GM11168 (cell line): ENCODE measurements at regions not wholly inside any gene's neighbourhood (a gene's known extent, or its start where the extent isn't known, plus 50 kb on each side); places are given as distances from the start of the nearest gene placed in this dataset.

ENCODE experiments used
- in situ Hi-C: fragments of 300-500 bp; cut with MboI; formaldehyde crosslinking; loops from one replicate; pipeline ENCODE4 v1.12.0; 2022; ENCODE audit warnings: low sequenced_read_pairs; ENCODE audit not compliant: unreplicated experiment

GRCh38 chr12:132397152-132397933 is 68.0 kb upstream of the GALNT9 start:
- in situ Hi-C loops, result no loop called here

DNA sequence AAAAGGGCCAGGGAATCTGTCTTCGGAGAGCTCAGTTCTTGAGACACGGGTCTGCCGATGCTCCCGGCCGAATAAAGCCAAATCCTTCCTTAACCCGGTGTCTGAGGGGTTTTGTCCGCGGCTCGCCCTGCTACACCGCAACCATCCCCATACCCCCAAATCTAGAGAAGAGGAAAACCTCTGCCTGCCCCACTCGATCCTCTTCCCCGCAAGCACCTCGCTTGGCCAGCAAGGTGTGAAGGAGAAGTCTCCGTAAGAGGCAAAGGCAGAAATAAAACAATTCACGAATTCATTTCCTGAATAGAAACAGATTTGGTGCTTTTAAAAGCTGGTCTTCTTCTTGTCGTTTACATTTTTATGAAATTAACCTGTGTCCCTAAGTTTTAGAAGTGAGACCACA is 67.3 kb upstream of the GALNT9 start:
- in situ Hi-C loops, result no loop called here

GRCh38 chr12:132395908-132396305 is 66.5 kb upstream of the GALNT9 start:
- in situ Hi-C loops, result no loop called here

DNA sequence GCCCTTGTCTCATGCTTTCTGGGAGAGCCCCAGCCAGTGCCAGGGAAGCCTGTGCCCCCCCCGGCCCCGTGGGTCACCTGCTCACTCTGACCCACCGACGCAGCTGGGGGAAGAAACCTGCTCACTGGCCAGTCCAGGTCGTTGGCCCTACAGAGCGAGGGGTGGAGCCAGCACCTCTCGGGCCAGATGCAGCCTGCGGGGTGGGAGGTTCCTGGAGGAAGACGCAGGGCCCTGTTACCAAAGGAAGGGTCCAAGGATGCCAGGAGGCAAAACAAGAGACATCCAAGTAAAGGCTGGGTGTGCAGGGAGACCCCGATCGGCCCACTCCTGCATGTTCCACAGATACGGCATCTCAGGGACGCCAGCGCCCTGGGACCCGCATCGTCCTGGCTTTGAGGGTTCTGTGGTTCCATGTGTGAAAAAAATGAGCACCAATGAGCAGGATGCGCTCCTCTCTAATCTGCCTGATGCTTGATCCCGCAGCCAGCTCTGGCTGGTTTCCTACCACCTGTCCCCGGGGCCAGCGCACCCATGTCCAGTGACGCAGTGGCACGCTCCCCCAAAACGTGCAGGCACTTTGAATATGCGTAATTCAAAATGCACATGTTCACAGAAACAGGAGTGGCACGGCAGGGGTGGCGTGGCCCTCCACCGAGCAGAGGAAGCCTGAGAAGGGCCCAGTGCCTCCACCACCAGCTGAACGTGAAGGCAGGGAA is 66.0 kb upstream of the GALNT9 start:
- in situ Hi-C loops, result no loop called here

DNA sequence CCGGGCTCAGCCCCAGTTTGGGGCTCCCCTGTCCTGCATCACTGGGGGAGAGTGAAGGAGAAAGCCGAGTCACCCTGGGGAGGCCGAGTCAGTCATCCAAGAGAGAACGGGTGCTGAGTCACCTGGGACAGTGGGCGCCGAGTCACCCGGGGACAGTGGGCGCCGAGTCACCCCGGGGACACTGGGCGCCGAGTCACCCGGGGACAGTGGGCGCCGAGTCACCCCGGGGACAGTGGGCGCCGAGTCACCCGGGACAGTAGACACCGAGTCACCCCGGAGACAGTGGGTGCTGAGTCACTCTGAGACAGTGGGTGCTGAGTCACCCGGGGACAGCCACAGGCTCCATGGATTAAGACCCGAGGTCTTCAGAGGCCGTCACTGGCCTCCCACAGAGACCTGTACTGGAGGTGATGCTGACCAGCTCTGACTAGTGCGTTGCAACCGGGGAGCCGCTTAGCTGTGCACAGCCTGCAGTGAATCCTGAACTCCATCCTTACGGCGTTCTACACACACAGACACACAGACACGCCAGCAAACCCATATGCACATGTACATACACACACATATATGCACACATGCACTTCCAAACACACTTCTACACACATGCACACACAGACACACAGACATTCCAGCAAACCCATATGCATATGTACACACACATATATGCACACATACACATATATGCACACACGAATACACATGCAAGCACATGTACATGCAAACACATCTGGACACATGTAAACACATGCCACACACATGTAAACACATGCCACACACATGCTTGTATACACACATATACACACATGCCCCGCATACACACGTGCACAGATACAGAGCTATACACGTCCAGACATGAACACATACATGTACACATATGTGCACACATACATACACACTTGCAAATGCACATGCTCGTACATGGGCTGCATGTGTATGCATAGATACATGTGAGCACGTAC is 64.9 kb upstream of the GALNT9 start:
- in situ Hi-C loops, result no loop called here

- in situ Hi-C loops, result no loop called here
These were observed 63.9 kb upstream of the GALNT9 start for GRCh38 chr12:132393245-132393795.

DNA sequence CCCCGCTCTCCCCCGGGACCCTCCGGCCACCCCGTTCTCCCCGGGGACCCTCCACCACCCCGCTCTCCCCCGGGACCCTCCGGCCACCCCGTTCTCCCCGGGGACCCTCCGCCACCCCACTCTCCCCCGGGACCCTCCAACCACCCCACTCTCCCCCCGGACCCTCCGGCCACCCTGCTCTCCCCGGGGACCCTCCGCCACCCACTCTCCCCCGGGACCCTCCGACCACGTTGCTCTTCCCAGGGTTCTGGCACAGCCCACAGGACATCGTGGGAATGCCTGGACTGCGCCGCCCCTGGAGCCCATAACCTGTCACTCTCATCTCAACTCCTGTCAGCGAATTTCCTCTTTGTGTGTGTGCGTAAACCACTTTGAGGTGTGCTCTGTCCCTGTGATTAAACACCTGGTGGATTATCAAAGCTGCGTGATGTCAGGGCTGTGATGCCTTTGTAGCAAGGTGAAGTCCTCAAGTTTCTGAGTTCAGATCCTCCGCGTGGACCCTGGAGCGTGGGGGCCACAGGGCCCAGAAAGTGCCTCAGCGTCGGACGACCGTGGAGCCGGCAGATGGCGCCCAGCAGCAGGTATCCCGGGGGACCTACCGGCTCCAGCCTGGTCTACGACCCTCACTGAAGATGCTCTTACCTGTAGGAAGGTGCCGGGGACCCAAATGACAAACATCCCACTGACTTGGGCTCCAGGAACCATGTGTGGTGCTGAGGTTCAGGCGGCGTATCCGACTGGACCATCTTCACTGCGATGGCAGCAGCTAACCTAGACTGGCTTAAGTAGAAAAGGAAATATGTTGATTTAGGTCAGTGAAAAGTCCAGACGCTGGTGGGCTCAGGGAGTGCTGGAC is 63.2 kb upstream of the GALNT9 start:
- in situ Hi-C loops, result no loop called here

DNA sequence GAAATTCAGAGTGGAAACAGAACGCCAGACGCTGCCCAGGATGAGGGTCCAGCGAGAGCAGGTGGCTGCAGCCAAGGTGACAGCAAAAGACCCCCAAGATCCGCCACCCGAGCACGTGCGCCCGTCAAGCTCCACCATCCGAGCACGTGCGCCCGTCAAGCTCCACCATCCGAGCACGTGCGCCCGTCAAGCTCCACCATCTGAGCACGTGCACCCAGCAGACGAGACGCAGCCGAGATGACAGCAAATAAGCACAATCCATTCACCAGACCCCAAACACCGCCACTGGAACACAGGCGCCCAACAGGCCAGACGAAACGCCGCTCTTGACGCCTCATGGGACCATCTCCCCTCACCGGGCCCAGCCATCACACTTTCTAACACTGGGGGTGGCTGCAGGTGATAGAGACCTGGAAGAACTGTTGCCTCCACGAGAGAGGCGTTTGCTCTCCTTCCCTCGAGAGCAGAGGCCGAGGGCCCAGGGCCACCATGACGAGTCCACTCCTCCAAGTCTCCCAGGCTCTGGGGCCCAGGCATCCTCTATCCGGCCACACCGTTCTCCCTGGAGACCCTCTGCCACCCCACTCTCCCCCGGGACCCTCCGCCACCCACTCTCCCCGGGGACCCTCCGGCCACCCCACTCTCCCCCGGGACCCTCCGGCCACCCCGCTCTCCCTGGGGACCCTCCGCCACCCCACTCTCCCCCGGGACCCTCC is 62.1 kb upstream of the GALNT9 start:
- in situ Hi-C loops, result no loop called here

GRCh38 chr12:132390287-132391076 is 61.1 kb upstream of the GALNT9 start:
- in situ Hi-C loops, result no loop called here

DNA sequence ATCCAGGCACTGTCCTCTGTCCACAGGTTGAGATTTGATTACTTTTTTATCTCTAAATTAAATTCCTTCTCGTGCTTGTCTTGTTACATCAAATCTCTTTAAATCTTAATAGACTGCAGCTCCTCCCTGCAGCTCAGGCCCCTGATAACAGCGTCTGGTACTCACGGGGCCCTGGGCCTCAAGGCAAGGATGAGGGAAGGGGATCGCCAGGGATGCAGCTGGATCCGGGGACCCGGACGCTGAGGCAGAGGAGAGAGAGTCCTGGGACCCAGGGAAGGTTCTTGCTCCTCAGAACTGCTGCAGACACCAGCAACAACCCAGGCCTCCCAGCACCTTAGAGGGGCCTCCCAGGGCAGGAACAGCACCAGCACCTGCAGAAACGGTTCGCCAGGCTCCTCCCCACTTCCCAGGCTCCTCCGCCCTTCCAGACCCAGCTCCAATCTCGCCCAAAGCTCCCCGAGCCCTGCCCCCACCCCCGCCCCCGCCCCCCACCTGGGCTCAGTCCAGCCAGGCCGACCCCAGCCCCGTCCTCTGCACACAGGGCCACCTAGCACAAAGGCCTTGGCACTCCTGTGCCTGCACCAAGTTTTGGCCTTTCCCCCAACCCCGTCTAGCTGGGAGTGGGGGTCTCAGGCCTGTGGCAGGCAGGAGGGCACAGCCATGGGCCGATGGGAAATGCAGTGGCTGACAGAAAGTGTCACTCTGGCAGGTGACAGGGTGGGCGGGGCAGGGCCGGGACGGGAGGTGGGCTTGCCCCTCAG is 60.3 kb upstream of the GALNT9 start:
- in situ Hi-C loops, result no loop called here

- in situ Hi-C loops, result no loop called here
These were observed 59.6 kb upstream of the GALNT9 start for GRCh38 chr12:132389026-132389425.

DNA sequence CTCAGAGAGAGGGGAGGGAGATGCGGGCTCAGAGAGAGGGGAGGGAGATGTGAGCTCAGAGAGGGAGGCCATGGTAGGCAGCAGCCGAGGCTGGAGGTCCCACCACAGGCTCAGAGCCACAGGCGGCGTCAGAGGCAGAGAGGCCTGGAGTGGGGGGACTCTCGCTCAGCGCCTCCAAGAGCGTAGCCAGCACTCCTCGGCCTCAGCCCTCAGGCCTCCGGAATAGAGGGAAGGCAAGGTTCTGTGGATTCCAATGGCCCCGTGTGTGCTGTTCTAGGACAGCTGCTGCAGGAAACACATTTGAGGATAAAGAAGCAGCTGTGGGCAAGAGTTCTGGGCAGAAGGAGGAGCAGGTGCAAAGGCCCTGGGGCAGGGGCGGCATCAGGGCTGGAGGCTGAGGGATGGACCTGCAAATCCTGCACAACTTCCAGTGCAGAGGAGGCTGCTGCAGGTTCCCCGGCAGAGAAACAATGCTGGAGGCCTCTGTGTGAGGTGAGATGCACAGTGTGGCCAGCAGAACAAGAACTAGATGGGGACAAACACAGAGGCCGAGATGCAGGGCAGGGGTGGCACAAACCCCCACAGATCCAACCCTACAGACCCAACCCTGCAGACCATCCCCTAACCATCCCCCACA is 59.1 kb upstream of the GALNT9 start:
- in situ Hi-C loops, result no loop called here

GRCh38 chr12:132386926-132387497 is 57.6 kb upstream of the GALNT9 start:
- in situ Hi-C loops, result no loop called here

DNA sequence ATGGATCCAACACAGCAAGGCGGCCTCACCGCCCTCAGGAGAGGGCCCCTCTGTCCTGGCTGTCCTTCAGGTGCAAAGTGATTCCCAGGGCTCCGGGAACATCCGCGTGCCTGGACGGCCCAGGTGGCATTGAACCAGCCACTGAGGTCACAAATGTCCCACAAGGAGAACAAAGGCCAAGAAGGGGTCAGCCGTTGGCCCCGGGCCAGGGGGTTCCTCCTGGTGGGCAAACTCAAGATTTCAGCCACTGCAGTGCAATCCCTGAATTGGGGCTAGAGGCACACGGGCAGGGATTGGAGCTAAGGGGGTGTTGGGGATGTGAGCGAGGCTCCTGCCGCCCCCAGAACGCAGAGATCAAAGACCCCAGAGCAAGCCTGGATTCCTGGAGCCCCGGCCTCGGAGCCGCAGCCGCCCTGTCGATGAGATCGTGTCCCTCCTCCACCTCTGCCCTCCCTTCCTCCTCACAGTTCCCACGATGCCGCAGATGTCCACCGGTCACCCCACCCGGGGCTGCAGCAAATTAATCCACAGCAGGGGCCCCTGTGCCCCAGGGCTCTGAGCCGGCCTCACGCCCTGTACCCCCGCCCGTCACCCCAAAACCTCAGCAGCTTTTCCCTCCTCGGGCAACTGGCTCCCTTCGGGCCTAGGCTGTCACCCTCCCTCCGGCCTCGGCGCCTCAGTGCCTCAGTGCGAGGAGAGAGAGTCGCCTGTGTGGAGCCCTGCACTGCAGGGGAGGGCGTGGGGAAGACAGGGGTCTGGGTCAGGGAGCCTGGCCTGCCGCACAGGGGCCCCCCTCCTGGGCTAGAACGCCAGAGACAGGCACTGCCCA is 56.7 kb upstream of the GALNT9 start:
- in situ Hi-C loops, result no loop called here

DNA sequence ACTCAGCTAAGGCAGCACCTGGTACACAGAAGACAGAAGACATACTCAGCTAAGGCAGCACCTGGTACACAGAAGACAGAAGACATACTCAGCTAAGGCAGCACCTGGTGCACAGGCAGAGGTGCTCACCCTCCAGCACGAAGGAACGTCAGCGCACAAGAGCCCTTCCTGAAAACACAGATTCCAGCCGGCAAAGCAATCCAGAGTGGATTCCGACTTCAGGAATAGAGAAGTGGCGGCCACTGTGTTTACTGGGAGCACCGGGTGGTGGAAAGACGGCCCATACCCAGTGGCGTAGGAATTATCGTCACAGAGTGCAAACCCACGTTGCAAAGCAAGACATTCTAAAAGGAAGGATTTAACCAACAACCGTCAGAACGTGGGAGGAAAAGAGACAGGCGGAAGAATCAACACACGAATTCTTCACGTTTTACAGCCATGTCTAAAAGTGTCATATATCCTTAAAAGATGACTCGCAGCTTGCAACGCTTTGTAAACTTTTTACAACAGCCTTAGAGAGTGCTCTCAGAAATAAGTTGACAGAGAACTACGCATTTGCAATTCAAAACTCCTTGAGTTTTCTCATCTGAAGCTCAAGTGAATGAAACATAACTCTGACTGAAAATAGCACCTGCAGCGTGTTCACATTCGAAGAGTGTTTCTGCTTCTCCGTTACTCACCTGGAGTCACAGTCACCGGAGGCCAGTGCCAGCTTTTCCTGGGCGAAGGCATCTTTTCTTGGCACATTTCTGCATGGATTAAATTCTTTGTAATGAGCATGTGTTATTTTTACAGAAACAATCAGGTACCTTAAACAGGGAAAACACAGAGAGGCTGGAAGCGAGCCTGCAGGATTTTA is 55.8 kb upstream of the GALNT9 start:
- in situ Hi-C loops, result no loop called here
